GM10266 (cell line): ENCODE measurements at regions not wholly inside any gene's neighbourhood (a gene's known extent, or its start where the extent isn't known, plus 50 kb on each side); places are given as distances from the start of the nearest gene placed in this dataset.

Experiments used
- DNase-seq: peaks from one replicate; pipeline ENCODE4 v3.0.0; 2012; ENCODE audit errors: extremely low spot score
- CTCF ChIP-seq: IDR thresholded peaks from 2 replicates; pipeline ENCODE4 v1.5.1; 2012; ENCODE audit warnings: mild to moderate bottlenecking, low read depth; ENCODE audit not compliant: control insufficient read depth, insufficient read depth; ENCODE audit errors: missing control alignments

GRCh38 chr15:81469154-81469553 is 95.1 kb upstream of the TMC3 start:
- TF ChIP-seq CTCF, result no peak
- DNase-seq, result no peak

- DNase-seq, result no peak
- TF ChIP-seq CTCF, result no peak
These were observed 92.7 kb upstream of the TMC3 start for GRCh38 chr15:81466741-81467140.

GRCh38 chr15:81454024-81454423 is 80.0 kb upstream of the TMC3 start:
- DNase-seq, result no peak
- no peak for TF ChIP-seq CTCF

- TF ChIP-seq CTCF, result no peak
- DNase-seq, result no peak
These were observed 76.7 kb upstream of the TMC3 start for GRCh38 chr15:81450721-81451120.

GRCh38 chr15:81449836-81450474 is 75.9 kb upstream of the TMC3 start:
- TF ChIP-seq CTCF, result no peak
- no peak for DNase-seq

GRCh38 chr15:81443040-81443820 is 69.2 kb upstream of the TMC3 start:
- TF ChIP-seq CTCF, result no peak

GRCh38 chr15:81442454-81442853 is 68.4 kb upstream of the TMC3 start:
- TF ChIP-seq CTCF, result no peak
- DNase-seq, result no peak

More at GRCh38 chr15:81443040-81443820, 69.2 kb upstream of the TMC3 start:
- no peak for DNase-seq
